Activated T-helper 1 cell treated with anti-CD3 and anti-CD28 coated beads, Interleukin-2, amount 50 U/mL, for 16 hours (primary cell): ENCODE measurements at regions not wholly inside any gene's neighbourhood (a gene's known extent, or its start where the extent isn't known, plus 50 kb on each side); places are given as distances from the start of the nearest gene placed in this dataset.

ENCODE experiments used
- DNase-seq, 2 donors: peaks; one replicate each; pipeline ENCODE4 v3.0.0-alpha.2; 2020; ENCODE audit warnings: low read depth in 1 of 2, low spot score in 1 of 2

DNA sequence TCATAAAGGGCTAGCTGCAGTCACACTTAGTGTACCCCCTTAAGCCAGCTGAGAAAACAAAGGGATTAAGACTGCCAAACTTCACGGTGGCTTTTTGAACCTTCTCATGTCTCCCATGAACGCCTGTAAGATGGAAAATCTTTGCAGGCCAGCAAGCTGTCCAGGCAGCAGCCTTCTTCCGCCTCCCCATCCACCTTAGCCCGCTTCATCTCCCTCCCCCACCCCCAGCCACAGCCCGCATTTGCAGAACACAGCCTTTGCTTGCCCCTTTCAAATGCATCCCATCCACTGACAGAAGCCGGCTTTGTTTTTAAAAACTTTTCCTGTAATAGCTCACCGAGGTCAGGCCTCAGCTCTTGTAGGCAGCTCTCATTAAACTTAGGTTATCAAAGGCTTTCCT, 113.8 kb upstream of the FAM9B start:
- DNase-seq = no peak

DNA sequence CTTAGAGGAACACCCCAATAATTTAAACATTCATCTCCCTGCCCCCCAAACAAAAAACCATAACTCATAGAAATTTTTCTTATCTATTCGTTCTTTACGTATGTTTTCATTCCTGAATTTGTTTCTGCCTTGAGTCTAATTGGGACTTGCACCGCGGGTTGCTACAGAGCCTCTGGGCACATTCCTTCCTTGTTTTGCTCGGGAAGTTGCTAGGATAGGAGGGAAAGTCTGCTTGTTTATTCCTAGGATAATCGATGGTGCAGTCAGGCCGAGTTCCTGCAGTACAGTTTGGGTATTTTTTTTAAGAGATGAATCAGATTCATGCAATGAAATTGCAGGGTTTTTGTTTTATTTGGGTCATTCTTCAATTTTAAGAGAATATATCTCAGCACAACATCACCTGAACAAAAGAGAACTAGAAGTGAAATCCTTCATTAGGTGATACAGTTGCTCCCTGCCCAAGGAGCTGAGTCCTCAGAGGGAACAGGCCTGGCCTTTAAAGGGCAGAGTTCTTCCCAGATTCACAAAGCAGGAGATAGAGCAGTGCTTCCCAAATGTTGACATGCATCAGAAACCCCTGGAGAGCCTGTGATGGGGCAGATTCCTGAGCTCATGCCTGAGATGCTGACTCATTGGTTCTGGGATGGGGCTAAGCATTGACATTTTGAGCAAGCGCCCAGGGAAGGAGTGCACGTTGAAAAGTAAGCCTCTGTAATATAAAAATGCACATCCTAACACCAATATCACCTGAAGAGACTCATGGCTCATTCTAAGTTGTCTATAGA, 114.9 kb upstream of the FAM9B start:
- DNase-seq = no peak

- DNase-seq = no peak
Measured at GRCh38 chrX:9149501-9150245, 115.7 kb upstream of the FAM9B start.

DNA sequence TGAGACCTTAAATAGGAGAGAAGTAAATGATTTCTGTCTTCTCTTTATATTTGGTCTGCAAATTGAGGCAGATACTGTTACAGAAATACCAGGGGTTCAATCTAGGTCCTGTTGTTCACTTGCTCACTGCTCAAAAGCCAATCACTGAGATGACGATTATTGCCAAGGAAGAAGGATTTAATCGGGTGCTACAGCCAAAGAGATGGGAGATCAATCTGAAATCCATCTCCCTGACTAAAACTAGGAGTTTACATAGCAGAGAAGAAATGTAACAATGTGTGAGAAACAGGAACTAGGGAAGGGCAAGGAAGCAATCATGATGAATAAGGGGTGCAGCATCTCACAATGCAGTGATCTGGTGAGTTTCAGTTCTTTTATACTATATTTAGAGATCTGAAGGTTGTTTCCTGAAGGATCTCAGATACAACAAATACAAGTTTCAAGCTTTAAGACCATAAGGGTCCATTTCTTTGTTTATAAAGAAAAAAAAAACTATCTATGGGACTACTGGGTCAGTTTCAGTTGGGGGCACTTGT, 117.9 kb upstream of the FAM9B start:
- no peak for DNase-seq

GRCh38 chrX:9153300-9153699, 119.4 kb upstream of the FAM9B start:
- DNase-seq = no peak

DNA sequence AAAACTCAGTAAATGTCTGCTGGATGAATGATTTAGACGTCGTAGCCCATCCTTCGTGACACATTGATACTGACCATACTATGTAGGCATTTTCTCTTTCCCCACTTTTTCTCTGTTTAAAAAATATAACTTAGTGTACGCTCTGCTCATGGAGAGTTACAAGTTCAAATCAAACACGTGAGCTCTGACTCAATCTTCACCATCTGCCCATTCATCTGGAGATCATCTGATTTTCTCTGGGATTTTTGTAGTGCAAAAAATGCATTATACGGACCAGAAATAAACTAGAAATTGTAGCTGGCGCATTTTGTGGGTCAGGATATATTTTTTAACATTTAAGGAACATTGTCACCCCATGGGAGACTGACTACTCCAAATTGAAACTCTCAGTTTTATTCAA, 124.7 kb upstream of the FAM9B start:
- no peak for DNase-seq

DNA sequence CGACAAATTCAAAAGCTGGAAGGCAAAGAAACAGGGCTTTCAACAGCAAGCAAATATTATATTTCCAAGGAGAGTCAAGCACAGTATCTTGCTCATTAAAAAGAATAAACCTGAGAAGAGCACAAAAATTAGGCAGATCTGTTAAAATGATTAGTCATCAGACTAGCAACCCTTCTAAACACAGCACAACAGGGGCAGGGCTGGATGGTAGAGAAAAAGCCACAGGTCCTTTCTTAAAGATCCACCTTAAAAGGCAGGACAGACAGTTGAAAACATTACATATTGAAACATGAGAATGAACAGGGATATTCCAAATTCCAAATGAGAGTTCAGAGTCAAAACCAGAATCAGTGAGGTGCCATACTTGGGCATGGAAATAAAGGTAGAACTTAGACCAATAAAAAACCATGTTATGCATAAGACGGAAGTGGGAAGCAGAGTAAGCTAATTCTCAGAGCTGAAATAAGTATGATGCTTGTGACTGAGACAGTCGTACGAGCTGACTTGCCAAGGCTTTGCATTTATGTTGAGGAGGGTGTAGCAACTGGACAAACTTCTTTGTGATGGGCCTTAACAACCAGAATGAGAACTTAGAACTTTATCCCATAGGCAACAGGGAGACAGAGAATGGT, 126.9 kb upstream of the FAM9B start:
- DNase-seq = no peak

DNA sequence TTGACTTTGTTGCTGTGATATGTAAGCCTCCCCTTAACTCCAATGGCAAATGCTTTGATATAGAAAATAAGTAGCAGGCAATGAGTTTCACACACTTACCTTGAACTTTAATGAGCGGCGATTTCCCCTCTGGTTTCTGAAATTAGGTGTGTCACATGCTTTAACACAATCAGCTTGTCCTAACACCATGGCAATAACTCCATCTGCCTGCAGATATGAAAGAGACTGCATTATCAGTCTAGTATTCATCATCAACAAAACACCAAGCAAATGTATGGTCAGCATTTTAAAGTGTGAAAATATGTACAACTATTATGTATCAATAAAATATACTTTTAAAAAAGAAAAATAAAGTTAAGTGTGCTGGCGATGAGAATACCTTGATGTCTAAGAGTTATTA, 128.8 kb upstream of the FAM9B start:
- DNase-seq = no peak

GRCh38 chrX:9163214-9163709, 129.3 kb upstream of the FAM9B start:
- no peak for DNase-seq

DNA sequence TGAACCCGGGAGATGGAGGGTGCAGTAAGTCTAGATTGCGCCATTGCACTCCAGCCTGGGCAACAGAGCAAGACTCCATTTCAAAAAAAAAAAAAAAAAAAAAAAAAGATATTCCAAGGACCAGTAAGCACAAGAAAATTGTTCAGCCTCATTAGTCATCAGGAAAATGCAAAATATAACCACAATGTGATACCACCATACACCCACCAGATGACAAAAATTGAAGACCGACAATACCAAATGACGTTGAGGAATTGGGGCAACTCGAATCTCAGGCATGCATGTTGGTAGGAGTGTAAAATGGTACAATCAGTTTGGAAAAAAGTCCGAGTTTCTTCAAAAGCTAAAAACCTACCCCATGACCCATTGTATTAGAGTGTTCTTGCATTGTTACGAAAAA, 130.2 kb upstream of the FAM9B start:
- DNase-seq = no peak

DNA sequence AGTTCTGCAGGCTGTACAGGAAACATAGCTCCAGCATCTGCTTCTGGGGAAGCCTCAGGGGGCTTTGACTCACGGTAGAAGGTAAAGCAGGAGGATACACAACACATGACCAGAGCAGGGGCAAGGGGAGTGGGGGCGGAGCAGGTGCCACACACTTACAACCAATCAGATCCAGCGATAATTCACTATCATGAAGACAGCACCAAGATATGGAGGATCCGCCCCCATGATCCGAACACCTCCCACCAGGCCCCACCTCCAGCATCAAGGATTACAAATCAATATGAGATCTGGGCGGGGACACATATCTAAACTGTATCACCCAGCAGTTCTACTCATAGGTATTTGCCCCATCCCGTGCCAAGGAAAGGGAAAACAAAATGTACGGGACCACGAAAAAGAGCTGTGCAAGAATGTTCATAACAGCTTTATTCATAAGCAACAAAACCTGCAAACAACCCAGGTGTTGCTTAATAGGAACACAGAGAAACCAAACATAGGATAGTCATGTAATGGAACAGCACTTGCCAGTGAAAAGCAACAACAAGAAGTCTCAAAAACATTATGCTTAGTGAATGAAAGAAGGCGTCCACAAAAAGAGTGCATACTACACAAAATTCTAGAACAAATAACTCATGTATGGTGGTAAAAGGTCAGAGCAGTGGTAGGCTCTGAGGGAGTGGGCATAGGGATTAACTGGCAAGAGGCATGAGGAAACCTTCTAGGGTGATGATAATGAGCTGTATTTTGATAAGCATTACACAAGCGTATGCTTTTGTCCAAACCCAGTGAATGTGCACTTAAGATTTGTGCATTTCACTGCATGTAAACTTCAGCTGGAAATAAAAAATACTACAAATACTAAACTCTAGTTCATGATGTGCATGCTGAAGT, 130.9 kb upstream of the FAM9B start:
- DNase-seq = no peak

GRCh38 chrX:9166584-9166944, 132.6 kb upstream of the FAM9B start:
- DNase-seq = no peak

GRCh38 chrX:9171841-9172463, 138.0 kb upstream of the FAM9B start:
- no peak for DNase-seq

DNA sequence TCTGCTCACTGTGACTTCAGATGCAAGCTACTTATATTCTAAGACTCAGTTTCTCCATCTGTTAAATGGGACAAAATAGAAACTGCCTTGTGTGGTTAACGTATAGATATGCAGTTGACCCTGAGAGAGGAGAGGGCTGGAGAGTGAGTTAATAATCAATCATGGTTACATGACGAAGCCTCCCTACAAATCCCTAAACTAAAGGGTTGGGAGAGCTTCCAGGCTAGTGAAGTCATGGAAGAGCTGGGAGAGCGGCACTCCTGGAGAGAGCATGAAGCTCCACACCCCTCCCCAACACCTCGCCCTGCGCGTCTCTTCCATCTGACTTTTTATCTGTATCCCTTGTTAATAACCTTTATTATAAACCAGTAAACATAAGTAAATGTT, 138.5 kb upstream of the FAM9B start:
- DNase-seq = no peak

GRCh38 chrX:9180623-9181022, 146.7 kb upstream of the FAM9B start:
- no peak for DNase-seq

- DNase-seq = no peak
Measured at GRCh38 chrX:9182041-9182440, 148.1 kb upstream of the FAM9B start.

GRCh38 chrX:9183481-9183880, 149.6 kb upstream of the FAM9B start:
- DNase-seq = no peak

DNA sequence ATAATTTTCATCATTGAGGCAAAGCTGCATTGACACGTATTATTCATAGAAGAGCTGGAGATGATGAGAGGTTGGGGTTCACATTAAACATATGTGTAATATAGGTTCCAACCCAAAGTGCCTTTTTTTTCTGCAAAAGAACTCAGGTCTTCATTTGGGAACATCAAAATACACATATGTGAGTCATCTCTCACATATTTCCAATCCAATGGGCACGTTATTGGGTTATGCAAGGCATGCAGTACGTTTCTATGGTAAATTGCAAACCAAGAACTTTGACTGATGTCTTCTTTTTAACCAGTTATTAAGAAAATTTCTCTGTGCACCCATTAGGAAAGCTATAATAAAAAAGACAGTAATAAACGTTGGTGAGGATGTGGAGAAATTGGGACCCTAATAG, 150.3 kb upstream of the FAM9B start:
- DNase-seq = no peak

- no peak for DNase-seq
Measured at GRCh38 chrX:9188117-9188516, 154.2 kb upstream of the FAM9B start.

- no peak for DNase-seq
Measured at GRCh38 chrX:9189286-9189685, 155.4 kb upstream of the FAM9B start.
